Transverse colon (tissue), 3 donors: ENCODE measurements at regions not wholly inside any gene's neighbourhood (a gene's known extent, or its start where the extent isn't known, plus 50 kb on each side); places are given as distances from the start of the nearest gene placed in this dataset.

Experiments used
- POLR2A ChIP-seq: fragments of 450-650 bp; IDR thresholded peaks from one replicate; pipeline ENCODE4 v1.6.1; 2016; ENCODE audit warnings: antibody characterized with exemption, mild to moderate bottlenecking, moderate library complexity
- TF ChIP-seq, protein P1 (sequence below), 5 experiments: fragments of 200-600 bp in 3 of 5; fragments of 450-650 bp in 2 of 5; sonication (generic) in 3 of 5; IDR thresholded peaks; 1 replicate in 2 of 5; 2 replicates in 3 of 5; pipeline ENCODE4 v1.5.1; 2016 to 2017; ENCODE audit warnings: antibody characterized with exemption in 5 of 5, inconsistent platforms in 3 of 5, mild to moderate bottlenecking in 2 of 5, moderate library complexity in 1 of 5

DNA sequence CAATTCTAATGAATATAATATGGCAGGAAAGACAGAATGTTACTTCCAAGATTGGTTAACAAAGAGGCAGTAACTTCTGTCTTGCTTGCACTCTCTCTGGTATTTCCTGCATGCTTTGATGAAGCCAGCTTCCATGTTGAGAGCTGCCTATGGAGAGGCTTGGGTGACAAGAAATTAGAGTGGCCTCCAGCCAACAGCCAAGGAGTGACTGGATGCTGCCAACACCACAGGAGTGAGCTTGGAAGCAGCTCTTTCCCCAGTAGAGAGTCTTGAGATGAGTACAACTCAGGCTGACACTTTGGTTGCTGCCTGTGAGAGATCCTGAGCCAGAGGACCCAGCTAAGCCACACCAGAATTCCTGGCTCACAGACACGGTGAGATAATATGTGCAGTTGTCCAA is 183.1 kb downstream of the RMST start:
- TF ChIP-seq POLR2A = no peak
- TF ChIP-seq, protein P1, sequence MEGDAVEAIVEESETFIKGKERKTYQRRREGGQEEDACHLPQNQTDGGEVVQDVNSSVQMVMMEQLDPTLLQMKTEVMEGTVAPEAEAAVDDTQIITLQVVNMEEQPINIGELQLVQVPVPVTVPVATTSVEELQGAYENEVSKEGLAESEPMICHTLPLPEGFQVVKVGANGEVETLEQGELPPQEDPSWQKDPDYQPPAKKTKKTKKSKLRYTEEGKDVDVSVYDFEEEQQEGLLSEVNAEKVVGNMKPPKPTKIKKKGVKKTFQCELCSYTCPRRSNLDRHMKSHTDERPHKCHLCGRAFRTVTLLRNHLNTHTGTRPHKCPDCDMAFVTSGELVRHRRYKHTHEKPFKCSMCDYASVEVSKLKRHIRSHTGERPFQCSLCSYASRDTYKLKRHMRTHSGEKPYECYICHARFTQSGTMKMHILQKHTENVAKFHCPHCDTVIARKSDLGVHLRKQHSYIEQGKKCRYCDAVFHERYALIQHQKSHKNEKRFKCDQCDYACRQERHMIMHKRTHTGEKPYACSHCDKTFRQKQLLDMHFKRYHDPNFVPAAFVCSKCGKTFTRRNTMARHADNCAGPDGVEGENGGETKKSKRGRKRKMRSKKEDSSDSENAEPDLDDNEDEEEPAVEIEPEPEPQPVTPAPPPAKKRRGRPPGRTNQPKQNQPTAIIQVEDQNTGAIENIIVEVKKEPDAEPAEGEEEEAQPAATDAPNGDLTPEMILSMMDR (IDR thresholded peaks at IDR 0.05) = no peak
